ENCODE measurements at regions not wholly inside any gene's neighbourhood (a gene's known extent, or its start where the extent isn't known, plus 50 kb on each side); places are given as distances from the start of the nearest gene placed in this dataset.

- TF ChIP-seq CTCF (IDR thresholded peaks at IDR 0.05) (no peak), POLR2A (IDR thresholded peaks at IDR 0.05) (no peak)
Measured at GRCh38 chr3:102727340-102727739, 292.5 kb downstream of the ZPLD1 start.
